HG02938 (cell line): ENCODE measurements at regions not wholly inside any gene's neighbourhood (a gene's known extent, or its start where the extent isn't known, plus 50 kb on each side); places are given as distances from the start of the nearest gene placed in this dataset.
"Not testable (repeated sequence)": the region's sequence is repeated elsewhere in the genome, so short reads cannot be mapped to it uniquely, and the experiment has no call there.

Experiments used
- ATAC-seq: cut with Tn5 transposase; IDR thresholded peaks from one replicate; pipeline ENCODE4 v1.9.1; 2021; ENCODE audit warnings: mild to moderate bottlenecking, moderate library complexity; ENCODE audit not compliant: unreplicated experiment

- ATAC-seq: no peak
Observed at GRCh38 chr3:152147748-152148147, 121.0 kb upstream of the MBNL1 start.

GRCh38 chr3:152148579-152148978 is 120.2 kb upstream of the MBNL1 start:
- no peak for ATAC-seq

GRCh38 chr3:152149832-152150231 is 118.9 kb upstream of the MBNL1 start:
- ATAC-seq: no peak

- no peak for ATAC-seq
Observed at GRCh38 chr3:152151216-152151876, 117.4 kb upstream of the MBNL1 start.

- not testable (repeated sequence) for ATAC-seq
Observed at GRCh38 chr3:152151877-152152765, 116.6 kb upstream of the MBNL1 start.

GRCh38 chr3:152153115-152153514 is 115.6 kb upstream of the MBNL1 start:
- not testable (repeated sequence) for ATAC-seq

- no peak for ATAC-seq
Observed at GRCh38 chr3:152155246-152156020, 113.3 kb upstream of the MBNL1 start.

GRCh38 chr3:152156880-152157279 is 111.8 kb upstream of the MBNL1 start:
- ATAC-seq: no peak

GRCh38 chr3:152157337-152157736 is 111.4 kb upstream of the MBNL1 start:
- no peak for ATAC-seq

- ATAC-seq: no peak
Observed at GRCh38 chr3:152159328-152159727, 109.4 kb upstream of the MBNL1 start.

GRCh38 chr3:152160350-152161011 is 108.2 kb upstream of the MBNL1 start:
- no peak for ATAC-seq

GRCh38 chr3:152172460-152172859 is 96.3 kb upstream of the MBNL1 start:
- no peak for ATAC-seq

- no peak for ATAC-seq
Observed at GRCh38 chr3:152173627-152174026, 95.1 kb upstream of the MBNL1 start.

GRCh38 chr3:152174876-152175527 is 93.7 kb upstream of the MBNL1 start:
- no peak for ATAC-seq

GRCh38 chr3:152175528-152175889 is 93.2 kb upstream of the MBNL1 start:
- no peak for ATAC-seq

- no peak for ATAC-seq
Observed at GRCh38 chr3:152176241-152176640, 92.5 kb upstream of the MBNL1 start.

- ATAC-seq: no peak
Observed at GRCh38 chr3:152176998-152177397, 91.7 kb upstream of the MBNL1 start.

- ATAC-seq: peak; percentile 100
Observed at GRCh38 chr3:152177757-152178156, 91.0 kb upstream of the MBNL1 start.

- ATAC-seq: no peak
Observed at GRCh38 chr3:152183473-152183872, 85.3 kb upstream of the MBNL1 start.

- ATAC-seq: no peak
Observed at GRCh38 chr3:152184971-152185686, 83.6 kb upstream of the MBNL1 start.
